NCI-H146 treated with DMSO at 0.1 percent for 48 hours (cell line): ENCODE measurements at regions not wholly inside any gene's neighbourhood (a gene's known extent, or its start where the extent isn't known, plus 50 kb on each side); places are given as distances from the start of the nearest gene placed in this dataset.
"Not testable (repeated sequence)": the region's sequence is repeated elsewhere in the genome, so short reads cannot be mapped to it uniquely, and the experiment has no call there.

Source experiments
- DNase-seq: peaks from one replicate; lab custom pipeline; 2025; ENCODE audit not compliant: unreplicated experiment; lab: John Stamatoyannopoulos, UW

DNA sequence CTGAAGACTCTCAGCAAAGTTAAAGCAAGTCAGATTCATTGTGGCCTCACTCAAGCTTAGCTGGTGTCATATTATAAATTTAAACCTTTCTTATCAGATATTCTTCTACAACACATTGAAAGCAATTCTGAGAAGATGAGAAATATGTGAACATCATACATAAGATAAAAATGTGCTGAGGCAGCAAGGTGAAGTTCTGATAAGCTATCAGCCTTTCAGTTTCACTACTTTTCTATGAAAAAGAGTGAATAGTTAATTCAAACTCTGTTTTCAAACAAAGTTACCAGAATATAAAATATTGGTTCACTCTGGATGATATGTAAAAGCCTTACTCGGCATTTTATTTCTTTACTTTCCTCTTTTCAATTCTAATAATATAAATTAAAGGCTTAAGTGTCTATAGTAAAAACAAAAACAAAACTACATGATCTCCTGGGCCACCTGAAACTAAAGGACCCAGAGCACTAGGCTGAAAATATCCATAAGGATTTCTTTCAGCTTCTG, 824.4 kb downstream of the MTRR start:
- DNase-seq: no peak

DNA sequence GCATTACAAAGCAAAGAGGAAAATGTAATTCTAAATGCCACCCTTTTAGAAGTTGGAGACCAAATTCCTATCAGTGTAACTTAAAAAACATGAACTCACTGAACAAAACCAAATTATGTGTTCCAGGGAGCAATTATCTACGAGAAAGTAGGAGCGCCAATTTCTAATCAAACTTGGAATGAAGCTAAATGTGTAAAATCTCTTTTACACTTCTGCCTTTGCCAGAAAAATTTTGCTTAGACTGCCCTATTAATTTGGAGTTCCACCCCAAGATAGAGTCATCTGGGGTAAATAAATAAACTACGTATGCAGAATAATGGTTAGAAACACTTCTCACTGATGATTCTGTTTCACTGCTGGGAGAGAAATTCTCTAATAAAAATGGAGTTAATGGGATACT, 825.6 kb downstream of the MTRR start:
- DNase-seq: no peak

DNA sequence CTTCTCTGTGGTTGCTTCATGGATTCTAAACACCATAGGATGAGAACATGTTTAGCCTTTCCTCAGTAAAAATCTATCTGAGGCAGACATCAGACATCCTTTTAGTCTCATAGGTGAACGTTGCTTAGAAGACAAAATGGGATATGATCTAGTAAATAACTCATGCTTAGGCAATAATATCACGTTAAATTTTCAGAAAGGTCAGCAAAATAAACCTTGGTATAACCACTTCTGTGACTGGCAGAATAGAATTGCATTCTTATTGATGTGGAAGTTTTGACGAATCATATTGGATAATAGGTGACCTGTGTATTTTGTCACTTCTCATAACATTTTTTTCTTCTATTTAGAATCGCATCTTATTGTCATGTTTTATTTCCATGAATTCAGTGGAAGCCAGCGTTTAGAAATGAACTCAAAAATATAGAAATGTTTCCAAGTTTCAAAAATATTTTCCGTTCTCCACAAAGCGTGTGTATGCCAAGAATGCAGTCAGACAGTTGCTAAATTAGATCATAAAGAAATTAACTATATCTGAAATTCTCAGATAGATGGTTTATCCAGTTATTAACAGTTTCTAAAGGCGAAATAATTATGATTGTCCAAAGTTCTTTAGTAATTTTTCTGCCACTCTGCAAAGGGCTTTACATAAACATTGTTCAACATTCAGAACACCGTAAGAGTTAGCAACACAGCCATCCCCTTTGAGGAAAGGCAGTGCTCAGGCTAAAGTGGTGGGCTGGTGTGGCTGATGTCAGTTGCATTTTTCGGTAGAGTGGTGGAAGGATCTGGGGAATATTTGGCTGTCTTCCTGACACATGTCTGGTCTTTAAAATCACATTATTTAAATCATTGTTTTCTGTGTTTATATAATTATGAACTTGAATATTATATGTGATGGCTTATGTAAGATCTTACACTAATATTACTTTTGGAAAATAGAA, 827.2 kb downstream of the MTRR start:
- DNase-seq: no peak

DNA sequence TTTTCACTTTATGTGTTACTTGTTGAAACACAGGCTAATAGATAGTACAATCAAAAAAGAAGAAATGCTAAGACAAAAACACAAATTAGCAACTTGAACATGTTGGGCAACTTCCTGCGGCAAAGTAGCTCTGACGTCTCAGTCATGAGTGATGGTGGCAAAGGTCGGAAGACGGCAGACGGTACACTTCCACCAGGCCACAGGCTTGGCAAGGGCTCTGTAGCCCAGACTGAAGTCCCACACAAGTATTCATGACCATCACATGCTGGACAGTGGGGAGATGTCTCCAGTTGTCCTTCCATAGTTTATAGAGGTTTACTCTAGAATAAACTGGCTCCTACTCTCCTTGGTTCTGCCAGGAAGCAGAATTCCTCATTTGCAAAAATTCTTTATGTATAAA, 831.3 kb downstream of the MTRR start:
- no peak for DNase-seq

DNA sequence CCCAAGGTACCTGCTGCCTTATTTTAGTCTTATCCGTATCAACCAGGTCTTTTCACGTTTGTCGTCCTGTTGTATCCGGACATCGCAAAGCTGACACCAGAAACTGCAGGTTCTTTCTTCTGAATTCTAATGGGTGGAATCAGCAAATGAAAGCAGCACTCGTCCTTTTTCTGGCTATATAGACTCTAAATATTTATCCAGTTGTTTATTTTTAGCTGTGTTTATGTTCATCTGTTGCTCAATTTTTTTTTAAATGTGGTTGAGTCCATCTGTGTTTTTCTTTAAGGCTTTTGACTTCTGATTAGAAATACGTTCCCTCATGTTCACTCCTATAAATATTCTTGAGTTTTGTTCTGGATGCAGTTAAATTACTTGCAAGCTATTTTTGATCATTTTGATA, 831.7 kb downstream of the MTRR start:
- no peak for DNase-seq

DNA sequence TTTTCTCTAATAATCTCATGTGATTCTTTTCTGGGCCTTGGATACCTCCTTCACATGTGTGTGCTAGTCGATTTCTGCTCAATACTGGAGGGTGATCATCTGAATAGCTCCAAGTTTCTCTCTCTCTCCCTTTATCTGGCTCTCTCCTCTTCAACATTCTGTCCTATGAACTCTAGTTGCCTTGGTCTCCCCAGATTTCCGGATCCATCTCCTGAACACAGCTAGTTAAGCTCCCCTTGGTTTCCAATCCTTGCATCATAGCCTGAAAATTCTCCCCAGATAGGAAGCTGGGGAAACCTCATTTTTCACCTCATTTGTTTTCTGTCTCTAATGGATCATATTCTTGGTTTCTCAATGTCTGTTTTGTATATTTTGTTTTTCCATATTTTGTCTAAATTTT, 832.3 kb downstream of the MTRR start:
- DNase-seq: no peak

DNA sequence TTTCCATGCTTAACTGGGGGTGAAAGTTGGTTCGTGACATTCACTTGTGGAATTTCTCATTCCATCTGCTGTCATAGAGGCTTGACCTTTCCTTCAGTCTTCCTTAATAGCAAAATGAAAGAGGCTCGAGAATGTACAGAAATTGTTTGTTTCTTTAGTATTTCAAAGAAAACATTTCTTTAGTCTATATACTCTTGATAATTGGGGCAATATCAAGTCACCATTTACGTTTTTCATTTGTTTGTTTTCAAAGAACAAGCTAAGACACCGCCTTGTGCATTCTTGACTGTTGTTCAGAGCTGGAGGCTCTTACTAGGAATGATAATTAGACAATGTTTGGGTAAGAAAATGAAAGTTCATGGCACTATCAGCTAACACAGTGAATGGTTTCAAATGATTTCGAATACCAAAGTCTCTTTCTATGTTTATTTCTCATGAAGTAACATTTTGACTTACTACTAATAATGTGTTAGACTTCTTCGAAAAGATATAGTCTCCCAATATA, 835.4 kb downstream of the SEMA5A start:
- no peak for DNase-seq

DNA sequence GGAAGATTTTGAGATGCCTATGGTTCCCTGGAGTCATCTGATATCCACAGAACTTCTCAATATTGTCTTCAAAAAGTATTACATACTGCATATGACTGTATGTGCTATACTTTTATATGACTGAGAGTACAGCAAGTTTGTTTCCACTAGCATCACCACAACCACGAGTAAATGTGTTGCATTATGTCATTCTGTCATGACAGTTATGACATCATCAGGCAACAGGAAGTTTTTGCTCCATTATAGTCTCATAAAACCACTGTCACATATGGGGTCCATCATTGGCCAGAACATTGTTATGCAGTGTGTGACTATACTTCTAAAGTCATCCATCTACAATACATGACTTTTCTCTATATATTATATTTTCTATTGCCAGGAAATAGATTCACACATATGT, 831.7 kb downstream of the SEMA5A start:
- no peak for DNase-seq

DNA sequence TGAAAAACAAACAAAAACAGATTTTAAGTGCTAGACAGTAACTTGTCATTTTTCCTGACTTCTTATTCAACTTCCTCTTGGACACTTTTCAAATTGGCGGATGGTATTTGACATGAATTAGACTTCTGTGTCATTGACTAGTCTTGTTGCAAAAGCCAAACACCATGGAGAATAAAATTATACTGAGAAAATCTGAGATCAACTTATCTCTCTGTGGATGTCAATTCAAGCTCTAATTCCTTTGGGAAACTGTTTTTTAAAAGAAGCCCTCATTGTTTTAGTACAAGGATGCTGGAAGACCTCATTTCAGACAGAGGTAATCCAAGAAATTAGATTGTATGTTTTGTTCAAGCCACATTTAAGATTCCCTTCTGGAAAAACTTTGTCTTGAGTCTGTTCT, 831.0 kb downstream of the SEMA5A start:
- DNase-seq: no peak

DNA sequence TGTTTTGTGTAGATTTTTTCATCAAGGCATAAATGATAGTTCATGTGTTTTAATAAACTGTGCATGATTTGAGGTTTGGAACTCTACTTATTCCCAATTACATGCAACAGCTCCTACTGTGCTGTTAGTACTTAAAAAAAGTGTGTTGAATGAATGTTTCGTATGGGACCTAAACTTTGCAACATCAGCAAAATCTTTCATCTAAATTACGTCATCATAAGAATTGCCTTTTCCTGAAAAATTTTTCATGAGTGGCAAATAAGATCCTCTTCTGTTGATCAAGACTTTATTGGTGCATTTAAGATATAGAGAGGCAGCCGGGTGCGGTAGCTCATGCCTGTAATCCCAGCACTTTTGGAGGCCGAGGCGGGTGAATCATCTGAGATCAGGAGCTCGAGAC, 826.1 kb downstream of the SEMA5A start:
- no peak for DNase-seq

DNA sequence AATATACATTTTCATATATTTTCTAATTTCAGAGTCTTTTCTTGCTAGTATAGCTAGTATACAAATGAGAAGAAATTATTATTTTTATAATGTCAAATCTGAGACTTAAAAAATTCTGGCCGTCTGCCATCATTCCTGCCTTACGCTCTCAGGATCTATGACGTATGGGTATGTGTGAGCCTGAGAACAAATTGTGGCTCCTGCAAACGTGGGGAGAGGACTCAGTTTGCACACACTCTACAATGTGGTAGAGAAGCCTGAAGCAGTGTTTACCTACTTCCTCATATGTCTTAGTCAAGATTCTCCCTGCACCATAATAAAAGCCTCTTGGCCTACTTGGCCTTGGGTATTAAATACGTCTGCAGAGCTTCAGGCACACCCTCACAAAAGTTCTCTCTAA, 825.4 kb downstream of the SEMA5A start:
- DNase-seq: no peak

DNA sequence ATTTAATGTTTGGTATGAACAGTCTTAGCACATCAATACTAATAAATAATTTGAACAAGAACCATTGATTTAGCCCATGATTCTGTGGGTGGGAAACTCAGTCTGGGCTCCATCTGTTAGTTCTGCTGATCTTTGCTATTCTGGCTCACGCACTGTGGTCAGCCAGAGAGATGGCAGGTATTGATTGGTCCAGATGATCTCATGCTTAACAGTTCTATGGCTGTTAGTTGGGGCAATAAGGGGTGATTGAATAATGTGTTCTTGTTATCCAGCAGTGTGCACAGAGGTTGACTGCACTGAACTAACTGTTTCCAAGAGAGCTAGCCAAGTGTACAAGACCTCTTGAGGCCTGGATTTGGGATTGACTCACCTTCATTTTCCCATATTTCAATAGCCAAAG, 824.3 kb downstream of the SEMA5A start:
- DNase-seq: no peak

DNA sequence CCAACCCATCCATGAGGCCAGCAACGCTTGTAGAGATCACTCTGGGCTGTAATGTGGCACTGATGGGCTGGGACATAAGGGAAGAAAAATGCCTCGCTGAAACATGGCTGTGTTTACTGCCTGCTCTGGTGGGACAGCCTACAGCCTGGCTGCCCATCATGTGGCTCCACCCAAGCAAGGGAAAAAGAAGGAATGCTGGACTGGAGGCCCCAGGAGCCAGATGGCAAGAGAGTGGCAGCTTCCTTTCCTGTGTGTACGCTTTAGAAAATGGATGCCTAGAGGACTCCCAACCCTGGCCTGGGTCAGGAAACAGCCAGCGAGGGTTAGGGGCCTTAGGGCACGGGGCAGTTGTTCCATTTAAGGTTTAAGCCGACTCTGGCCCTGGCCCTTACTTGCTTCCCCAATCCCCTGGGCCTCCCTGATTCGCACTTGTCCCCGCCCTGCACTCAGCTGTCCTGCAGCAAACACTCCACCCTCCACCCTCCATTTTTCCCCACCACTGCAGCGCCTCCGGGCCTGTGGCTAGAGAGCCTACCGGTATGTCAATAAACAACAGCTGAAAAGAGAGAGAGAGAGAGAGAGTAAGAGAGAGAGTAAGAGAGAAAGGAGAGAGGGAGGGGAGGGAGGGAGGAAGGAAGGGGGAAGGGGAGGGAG, 819.4 kb downstream of the SEMA5A start:
- DNase-seq: no peak

DNA sequence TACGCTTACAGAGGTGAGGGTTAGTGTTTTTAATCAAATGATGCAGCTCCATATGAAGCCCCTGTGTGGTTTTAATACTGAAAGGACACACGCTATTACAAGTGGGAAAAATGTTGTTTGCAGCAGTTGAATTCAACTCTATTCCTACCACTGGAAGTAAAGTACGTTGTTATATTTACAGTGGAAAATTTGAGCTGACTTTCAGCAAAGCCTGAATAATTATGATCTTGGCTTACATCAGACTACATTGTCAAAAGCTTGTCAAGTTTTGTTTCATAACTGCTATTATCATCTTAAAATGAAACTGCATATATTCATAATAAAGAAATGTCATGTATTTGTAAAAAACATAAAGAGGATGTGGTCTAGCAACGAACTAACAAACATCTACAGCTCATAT, 818.5 kb downstream of the SEMA5A start:
- no peak for DNase-seq

DNA sequence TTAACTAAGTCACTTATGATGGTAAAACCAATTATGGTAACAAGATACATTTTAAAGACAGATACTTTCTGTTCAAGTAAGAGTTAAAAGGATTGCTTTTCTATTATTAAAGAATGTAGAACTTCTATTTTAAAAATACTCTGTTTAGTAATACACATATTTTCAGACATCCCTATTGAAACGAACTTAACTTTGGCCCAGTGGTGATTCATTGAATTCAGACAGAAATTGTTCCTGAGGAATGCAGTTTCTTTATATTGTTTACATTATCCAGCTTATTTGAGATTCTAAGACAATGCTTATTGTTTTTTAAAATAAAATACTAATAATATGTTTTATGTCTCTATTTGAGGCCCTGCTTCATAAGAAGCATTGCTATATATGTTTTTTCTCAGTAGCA, 816.4 kb downstream of the SEMA5A start:
- DNase-seq: no peak

DNA sequence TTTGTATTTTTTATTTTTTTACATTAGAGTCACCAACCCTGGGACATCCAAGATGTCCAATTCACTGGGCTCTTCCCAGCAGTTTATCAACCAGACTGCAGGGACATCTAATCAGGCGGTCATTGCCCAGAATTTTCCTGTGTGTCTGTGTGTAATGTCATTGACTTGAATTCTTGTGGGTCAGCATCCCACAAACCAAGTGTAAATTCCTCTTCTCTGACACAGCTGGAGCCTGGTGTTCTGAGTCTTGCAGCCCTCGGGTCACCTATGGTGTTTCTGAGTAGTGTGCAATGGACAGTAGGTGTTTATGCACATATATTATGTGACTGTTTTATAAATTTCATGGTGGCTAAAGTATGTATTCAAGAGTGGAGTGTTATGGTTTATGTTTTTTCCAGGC, 815.7 kb downstream of the SEMA5A start:
- DNase-seq: no peak

DNA sequence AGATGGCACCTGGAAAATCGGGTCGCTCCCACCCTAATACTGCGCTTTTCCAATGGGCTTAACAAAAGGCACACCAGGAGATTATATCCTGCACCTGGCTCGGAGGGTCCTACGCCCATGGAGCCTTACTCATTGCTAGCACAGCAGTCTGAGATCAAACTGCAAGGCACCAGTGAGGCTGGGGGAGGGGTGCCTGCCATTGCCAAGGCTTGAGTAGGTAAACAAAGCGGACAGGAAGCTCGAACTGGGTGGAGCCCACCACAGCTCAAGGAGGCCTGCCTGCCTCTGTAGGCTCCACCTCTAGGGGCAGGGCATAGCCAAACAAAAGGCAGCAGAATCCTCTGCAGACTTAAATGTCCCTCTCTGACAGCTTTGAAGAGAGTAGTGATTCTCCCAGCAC, 814.8 kb downstream of the SEMA5A start:
- DNase-seq: not testable (repeated sequence)

DNA sequence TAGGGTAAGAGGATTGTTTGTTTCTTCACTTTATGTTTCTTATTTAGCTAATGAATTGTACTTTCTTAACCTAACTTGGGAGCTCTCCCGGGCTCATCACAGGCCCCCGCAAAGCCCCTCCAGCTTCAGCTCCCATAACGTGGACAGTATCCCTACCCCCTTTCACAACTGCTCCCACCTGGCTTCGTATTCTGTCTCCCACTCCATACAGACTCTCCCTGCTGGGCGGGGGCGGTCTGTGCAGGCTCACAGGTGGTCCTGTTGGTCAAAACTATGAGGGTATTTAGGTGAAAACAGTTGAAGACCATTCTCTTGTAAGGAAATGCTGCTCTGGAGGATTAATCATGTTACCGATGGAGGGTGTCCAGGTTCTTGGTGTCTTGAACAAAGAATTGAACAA, 805.3 kb downstream of the SEMA5A start:
- no peak for DNase-seq

DNA sequence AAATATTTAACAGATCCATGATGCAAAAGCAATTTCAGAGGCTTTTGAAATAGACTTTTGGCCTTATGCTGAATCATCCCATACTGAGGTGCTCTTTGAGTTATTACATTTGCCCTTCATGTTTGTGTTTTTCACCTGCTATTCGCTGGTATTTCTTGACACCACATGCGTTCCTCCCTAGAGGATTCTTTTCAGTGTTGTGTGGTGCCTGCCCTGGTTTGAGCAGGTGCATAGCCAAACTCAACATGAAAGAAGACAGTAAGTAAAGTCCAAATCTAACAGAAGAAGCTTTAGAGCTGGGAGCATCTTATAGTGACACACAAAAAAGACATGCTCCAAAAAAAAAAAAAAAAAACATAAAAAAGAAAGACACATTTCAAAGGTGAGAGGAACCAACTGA, 796.3 kb downstream of the SEMA5A start:
- DNase-seq: no peak

DNA sequence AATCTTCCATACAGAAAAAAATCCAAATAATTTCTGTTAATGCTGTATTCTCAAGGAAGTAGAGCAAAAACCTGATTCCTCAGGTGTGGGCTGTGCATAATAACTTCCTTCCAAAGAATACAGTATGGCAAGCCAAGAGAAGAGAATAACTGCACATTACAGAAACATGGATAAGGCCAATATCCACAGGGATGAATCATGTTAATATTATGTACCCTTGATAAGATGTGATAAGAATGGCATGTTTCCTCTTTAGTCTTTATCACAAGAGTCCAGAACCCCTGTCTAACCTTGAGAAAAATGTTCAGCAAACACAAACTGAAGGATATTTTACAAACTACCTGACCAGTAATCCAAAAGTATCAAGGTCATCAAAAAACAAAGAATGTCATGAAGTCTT, 795.8 kb downstream of the SEMA5A start:
- no peak for DNase-seq

DNA sequence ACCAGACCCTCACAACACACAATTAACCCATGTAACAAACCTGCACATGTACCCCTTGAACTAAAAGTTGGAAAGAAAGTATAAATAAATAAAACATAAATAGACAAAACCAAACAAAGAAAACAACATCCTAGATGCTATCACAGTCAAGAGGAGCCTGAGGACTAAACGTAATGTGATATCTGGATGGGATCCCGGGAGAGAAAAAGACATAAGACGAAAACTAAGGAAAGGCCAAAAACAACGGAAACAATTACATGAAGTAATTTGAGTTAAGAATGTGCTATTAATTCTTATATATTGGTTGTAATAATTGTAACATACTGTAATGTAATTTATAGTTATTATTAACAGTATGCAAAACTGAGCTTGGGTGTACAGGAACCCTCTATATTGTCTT, 793.9 kb downstream of the SEMA5A start:
- no peak for DNase-seq

DNA sequence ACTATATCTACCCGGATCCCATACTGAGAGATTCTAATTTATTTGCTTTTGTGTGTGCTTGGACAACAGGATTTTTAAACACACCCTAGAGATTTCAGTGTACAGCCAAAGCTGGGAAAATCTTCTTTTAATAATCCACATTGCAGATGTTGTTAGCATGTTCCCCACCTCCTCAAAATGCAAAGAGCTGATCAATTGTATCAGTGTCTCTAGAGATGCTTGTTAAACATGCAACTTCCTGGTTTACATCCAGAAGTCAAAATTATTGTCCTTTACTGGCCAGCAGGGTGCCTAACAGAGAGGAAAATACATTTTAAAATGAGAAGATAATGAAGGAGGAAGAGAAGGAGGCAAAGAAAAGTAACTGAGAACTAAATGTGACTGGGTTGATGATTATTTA, 793.3 kb downstream of the SEMA5A start:
- no peak for DNase-seq
